Left ventricle myocardium inferior (tissue), 1 donor: ENCODE measurements at regions not wholly inside any gene's neighbourhood (a gene's known extent, or its start where the extent isn't known, plus 50 kb on each side); places are given as distances from the start of the nearest gene placed in this dataset.

Experiments
- DNase-seq: peaks from one replicate; pipeline ENCODE4 v3.0.0-alpha.2; 2020
- H3K27ac ChIP-seq: fragments of 200-600 bp; replicated peaks from 2 replicates; pipeline ENCODE4 v1.8.0; 2021
- H3K27me3 ChIP-seq: fragments of 200-600 bp; 2 replicates; pipeline ENCODE4 v1.8.0; 2021; ENCODE audit warnings: low read depth
- H3K36me3 ChIP-seq: fragments of 200-600 bp; 2 replicates; pipeline ENCODE4 v1.8.0; 2021
- H3K4me1 ChIP-seq: fragments of 200-600 bp; 2 replicates; pipeline ENCODE4 v1.8.0; 2021
- H3K4me3 ChIP-seq: fragments of 200-600 bp; 2 replicates; pipeline ENCODE4 v1.8.0; 2021; ENCODE audit warnings: mild to moderate bottlenecking, moderate library complexity
- H3K9me3 ChIP-seq: fragments of 200-600 bp; replicated peaks from 2 replicates; pipeline ENCODE4 v1.8.0; 2021
- intact Hi-C: fragments of 100-400 bp; cut with micrococcal nuclease; formaldehyde crosslinking; loops from one replicate; pipeline ENCODE4 v1.11.0; 2022
- TF ChIP-seq, protein P1 (sequence below): fragments of 200-600 bp; IDR thresholded peaks from 2 replicates; pipeline ENCODE4 v1.8.0; 2021; ENCODE audit warnings: antibody characterized with exemption, mild to moderate bottlenecking, borderline replicate concordance
- donor health status: DM: no; HTN: yes; CAD: no; lungs with severe emphysema.

DNA sequence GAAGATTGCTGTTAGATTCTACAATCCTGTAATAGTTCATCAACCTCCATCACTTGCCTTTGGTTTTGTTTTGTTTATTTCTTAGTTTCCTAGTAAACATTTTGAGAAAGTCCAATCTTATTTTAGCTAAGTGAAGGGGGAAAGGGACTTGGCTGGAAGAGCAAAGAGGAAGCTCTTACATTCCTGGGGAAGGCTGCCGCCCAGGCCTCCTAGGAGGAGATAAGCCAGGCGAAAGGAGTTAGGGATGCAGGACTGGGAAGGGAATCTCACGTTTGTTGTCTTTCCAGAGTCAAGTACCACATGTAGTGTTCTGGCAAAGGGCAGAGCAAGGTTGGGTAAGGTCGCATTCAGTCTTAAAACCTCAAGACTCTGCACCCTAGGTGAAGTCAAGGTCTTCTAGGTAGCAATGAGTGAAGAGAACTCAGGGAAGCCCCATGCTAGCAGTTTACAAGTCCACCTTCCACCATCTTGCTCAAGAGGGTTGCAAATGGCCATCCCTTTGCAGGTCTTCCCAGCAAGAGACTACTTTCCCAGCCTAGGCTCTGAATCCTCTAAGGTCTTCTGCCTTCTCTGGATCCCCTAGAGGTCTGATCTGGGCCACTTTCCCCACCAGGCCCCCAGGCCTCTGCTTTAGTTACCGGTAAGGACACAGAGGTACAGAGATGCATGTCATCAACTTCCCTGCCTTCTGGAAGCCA, 320.7 kb downstream of the CYP26B1 start:
- H3K27ac ChIP-seq, result no peak overlapping the region
- H3K36me3 ChIP-seq, result no peaks in the 10 kb centered on the region
- TF ChIP-seq, protein P1, sequence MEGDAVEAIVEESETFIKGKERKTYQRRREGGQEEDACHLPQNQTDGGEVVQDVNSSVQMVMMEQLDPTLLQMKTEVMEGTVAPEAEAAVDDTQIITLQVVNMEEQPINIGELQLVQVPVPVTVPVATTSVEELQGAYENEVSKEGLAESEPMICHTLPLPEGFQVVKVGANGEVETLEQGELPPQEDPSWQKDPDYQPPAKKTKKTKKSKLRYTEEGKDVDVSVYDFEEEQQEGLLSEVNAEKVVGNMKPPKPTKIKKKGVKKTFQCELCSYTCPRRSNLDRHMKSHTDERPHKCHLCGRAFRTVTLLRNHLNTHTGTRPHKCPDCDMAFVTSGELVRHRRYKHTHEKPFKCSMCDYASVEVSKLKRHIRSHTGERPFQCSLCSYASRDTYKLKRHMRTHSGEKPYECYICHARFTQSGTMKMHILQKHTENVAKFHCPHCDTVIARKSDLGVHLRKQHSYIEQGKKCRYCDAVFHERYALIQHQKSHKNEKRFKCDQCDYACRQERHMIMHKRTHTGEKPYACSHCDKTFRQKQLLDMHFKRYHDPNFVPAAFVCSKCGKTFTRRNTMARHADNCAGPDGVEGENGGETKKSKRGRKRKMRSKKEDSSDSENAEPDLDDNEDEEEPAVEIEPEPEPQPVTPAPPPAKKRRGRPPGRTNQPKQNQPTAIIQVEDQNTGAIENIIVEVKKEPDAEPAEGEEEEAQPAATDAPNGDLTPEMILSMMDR, result no peak
- peaks cover 9% of the 10 kb centered on the region for H3K9me3 ChIP-seq
- peaks cover 30% of the 10 kb centered on the region for H3K4me1 ChIP-seq
- DNase-seq, result no peak
- H3K27me3 ChIP-seq, result no peaks in the 10 kb centered on the region
- no peak overlapping the region for H3K4me3 ChIP-seq
- intact Hi-C loops, result no loop called here

DNA sequence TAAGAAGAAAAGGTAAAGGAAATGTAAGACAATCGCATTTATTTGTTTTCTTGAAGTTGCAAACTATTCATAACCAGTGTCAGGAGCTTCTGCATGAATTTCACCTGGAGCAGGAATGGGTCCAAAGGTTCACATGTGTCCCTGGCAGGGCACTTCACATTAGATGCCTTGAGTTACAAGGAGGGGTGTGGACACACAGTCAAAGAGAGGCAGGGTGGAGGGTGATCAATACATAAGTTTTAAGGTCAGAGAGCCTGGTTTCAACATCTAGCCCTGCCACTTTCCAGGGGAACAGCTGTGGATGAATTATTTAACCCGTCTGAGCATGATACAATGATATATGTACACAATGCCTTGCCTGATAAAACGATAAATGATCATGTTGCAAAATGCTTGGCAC, 321.4 kb downstream of the CYP26B1 start:
- Histone ChIP-seq H3K36me3 (no peaks in the 10 kb centered on the region), H3K27ac (no peak overlapping the region), H3K27me3 (no peaks in the 10 kb centered on the region), H3K4me1 (peaks cover 25% of the 10 kb centered on the region), H3K9me3 (peaks cover 9% of the 10 kb centered on the region), H3K4me3 (no peak overlapping the region)
- no peak for DNase-seq
- TF ChIP-seq, protein P1, result no peak
- intact Hi-C loops, result no loop called here

DNA sequence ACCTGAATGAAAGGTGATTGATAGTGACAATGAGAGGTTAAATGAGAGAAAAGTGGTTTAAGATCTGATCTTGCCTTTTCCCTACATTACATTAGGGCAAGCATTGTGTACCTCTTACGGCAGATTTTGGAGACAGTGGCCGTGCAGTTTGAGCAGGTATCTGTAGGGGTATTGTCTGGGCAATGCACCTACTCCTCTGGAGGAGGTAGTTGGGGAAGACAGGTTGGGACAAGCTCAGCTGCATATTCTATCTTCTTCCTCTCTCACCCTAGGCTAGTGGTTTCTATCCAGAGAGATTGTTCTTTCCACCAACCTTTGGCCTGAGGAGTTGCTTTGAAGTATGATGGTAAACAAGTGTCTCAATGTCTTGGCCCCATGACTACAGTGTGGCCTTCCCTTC, 323.2 kb downstream of the CYP26B1 start:
- H3K4me3 ChIP-seq, result no peak overlapping the region
- peaks cover 7% of the 10 kb centered on the region for H3K4me1 ChIP-seq
- DNase-seq, result no peak
- H3K36me3 ChIP-seq, result no peaks in the 10 kb centered on the region
- H3K27ac ChIP-seq, result no peak overlapping the region
- intact Hi-C loops, result no loop called here
- H3K9me3 ChIP-seq, result peaks cover 9% of the 10 kb centered on the region
- no peaks in the 10 kb centered on the region for H3K27me3 ChIP-seq
- TF ChIP-seq, protein P1, result no peak

DNA sequence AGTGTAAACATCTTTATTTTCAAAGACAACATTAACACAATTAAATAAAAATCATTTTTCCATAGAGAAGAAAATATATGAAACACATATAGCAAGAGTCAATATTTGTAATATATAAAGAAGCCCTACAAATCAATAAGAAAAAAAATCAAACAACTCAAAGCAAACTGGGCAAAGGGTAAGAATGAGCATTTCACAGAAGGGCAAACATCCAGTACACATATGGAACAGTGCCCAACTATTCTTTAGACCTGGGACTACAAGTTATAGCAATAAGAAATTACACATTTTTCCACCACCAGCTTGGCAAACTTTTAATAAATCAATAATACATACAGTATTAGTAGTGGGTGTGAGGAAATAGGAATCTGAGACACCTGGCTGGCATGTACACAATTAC, 324.1 kb downstream of the CYP26B1 start:
- H3K9me3 ChIP-seq, result peaks cover 9% of the 10 kb centered on the region
- H3K27me3 ChIP-seq, result no peaks in the 10 kb centered on the region
- intact Hi-C loops, result no loop called here
- TF ChIP-seq, protein P1, result no peak
- no peaks in the 10 kb centered on the region for H3K36me3 ChIP-seq
- H3K4me3 ChIP-seq, result no peak overlapping the region
- H3K4me1 ChIP-seq, result peaks cover 5% of the 10 kb centered on the region
- no peak for DNase-seq
- H3K27ac ChIP-seq, result no peak overlapping the region

DNA sequence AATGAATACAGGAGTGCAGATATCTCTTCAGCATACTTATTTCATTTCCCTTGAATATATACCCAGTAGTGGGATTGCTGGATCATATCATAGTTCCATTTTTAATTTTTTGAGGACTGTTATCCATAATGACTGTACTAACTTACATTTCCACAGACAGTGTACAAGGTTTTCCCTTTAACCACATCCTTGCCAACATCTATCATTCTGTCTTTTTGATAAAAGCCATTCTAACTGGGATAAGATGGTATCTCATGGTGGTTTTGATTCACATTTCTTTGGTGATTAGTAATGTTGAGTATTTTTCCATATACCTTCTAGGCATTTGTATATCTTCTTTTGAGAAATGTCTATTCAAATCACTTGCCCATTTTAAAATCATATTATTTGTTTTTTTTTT, 325.2 kb downstream of the CYP26B1 start:
- TF ChIP-seq, protein P1, result no peak
- DNase-seq, result no peak
- no peak overlapping the region for H3K4me3 ChIP-seq
- H3K4me1 ChIP-seq, result peaks cover 5% of the 10 kb centered on the region
- no peaks in the 10 kb centered on the region for H3K27me3 ChIP-seq
- no peak overlapping the region for H3K27ac ChIP-seq
- H3K36me3 ChIP-seq, result no peaks in the 10 kb centered on the region
- intact Hi-C loops, result no loop called here
- peaks cover 9% of the 10 kb centered on the region for H3K9me3 ChIP-seq
